Stomach (tissue), 8 donors: ENCODE measurements at regions not wholly inside any gene's neighbourhood (a gene's known extent, or its start where the extent isn't known, plus 50 kb on each side); places are given as distances from the start of the nearest gene placed in this dataset.

Experiments
- DNase-seq, 2 donors: peaks; one replicate each; pipeline versions ENCODE4 v3.0.0 to v3.0.0-alpha.2; 2013 to 2019
- H3K27ac ChIP-seq, 5 donors: fragments of 200-600 bp in 4 of 5; sonication (generic) in 4 of 5; one replicate each; pipeline ENCODE4 v1.5.1; 2013 to 2019; ENCODE audit warnings: mild to moderate bottlenecking in 1 of 5, moderate library complexity in 1 of 5
- H3K27me3 ChIP-seq, 3 donors: fragments of 200-600 bp; sonication (generic); one replicate each; pipeline ENCODE4 v1.5.1; 2017 to 2019; ENCODE audit warnings: mixed run types in 1 of 3
- H3K36me3 ChIP-seq, 4 donors: fragments of 200-600 bp; sonication (generic); 1 replicate in 3 of 4; 2 replicates in 1 of 4; pipeline ENCODE4 v1.5.1; 2016 to 2019
- H3K4me1 ChIP-seq, 4 donors: fragments of 200-600 bp; sonication (generic); one replicate each; pipeline ENCODE4 v1.5.1; 2016 to 2019
- H3K4me3 ChIP-seq, 4 donors: fragments of 200-600 bp; sonication (generic) in 3 of 4; one replicate each; pipeline ENCODE4 v1.5.1; 2016 to 2019; ENCODE audit warnings: mild to moderate bottlenecking in 1 of 4
- H3K9me3 ChIP-seq, 4 donors: fragments of 200-600 bp; sonication (generic); one replicate each; pipeline ENCODE4 v1.5.1; 2016 to 2019
- CTCF ChIP-seq, 7 experiments: fragments of 450-650 bp in 4 of 7; fragments of 200-600 bp in 3 of 7; sonication (generic) in 3 of 7; IDR thresholded peaks; one replicate each; pipeline ENCODE4 v1.5.1; 2016 to 2019; ENCODE audit warnings: antibody characterized with exemption in 7 of 7, control low read depth in 2 of 7, mild to moderate bottlenecking in 1 of 7
- EP300 ChIP-seq: sonication (generic); formaldehyde crosslinking; IDR thresholded peaks from one replicate; pipeline ENCODE4 v1.6.1; 2017; ENCODE audit warnings: antibody characterized with exemption
- POLR2A ChIP-seq, 4 donors: fragments of 450-650 bp; IDR thresholded peaks; one replicate each; pipeline ENCODE4 v1.6.1; 2016; ENCODE audit warnings: antibody characterized with exemption in 4 of 4, control low read depth in 2 of 4, mild to moderate bottlenecking in 1 of 4, moderate library complexity in 1 of 4
- POLR2AphosphoS5 ChIP-seq, 3 donors: sonication (generic); formaldehyde crosslinking; IDR thresholded peaks; one replicate each; pipeline ENCODE4 v1.6.1; 2016; ENCODE audit warnings: antibody characterized with exemption in 3 of 3
- WGBS, 5 donors: extraction: QIAGEN DNeasy Blood & Tissue Kit in 3 of 5; methylation state at CpG; one replicate each; pipeline versions ENCODE4 v1.1.5 to v1.1.7; 2013 to 2018; 5-methylcytosine and 5-hydroxymethylcytosine counted together
- intact Hi-C: fragments of 100-400 bp; cut with DNase I; formaldehyde crosslinking; loops from one replicate; pipeline ENCODE4 v1.15.1; 2023; ENCODE audit warnings: low total_unique reads
- donor health status: healthy with polysubstance abuse.
- donor health status: Bipolar disorder and iron deficiency.
- donor health status: healthy.

GRCh38 chr9:29066141-29066640 is 1492.9 kb upstream of the C9orf72 start:
- intact Hi-C loops, result no loop called here
- WGBS, 5 donors, result 76 to 85% (median 78%) methylated on average over 3 of the region's 3 CpGs
- H3K4me3 ChIP-seq, result no peak overlapping the region

GRCh38 chr9:29068461-29068860 is 1495.2 kb upstream of the C9orf72 start:
- no peaks in the 10 kb centered on the region for H3K27me3 ChIP-seq
- no peak for TF ChIP-seq EP300
- TF ChIP-seq CTCF (IDR thresholded peaks at IDR 0.05), result no peak
- TF ChIP-seq POLR2AphosphoS5 (IDR thresholded peaks at IDR 0.05), result no peak
- WGBS, 5 donors, result 62 to 73% (median 69%) methylated on average over 2 of the region's 2 CpGs
- H3K27ac ChIP-seq, result no peak overlapping the region
- no peak overlapping the region for H3K4me3 ChIP-seq
- intact Hi-C loops, result no loop called here
- no peaks in the 10 kb centered on the region for H3K4me1 ChIP-seq
- no peaks in the 10 kb centered on the region for H3K9me3 ChIP-seq
- no peaks in the 10 kb centered on the region for H3K36me3 ChIP-seq
- DNase-seq, result no peak

More at GRCh38 chr9:29066141-29066640, 1492.9 kb upstream of the C9orf72 start:
- Histone ChIP-seq H3K9me3 (no peaks in the 10 kb centered on the region), H3K4me1 (no peaks in the 10 kb centered on the region), H3K27ac (no peak overlapping the region), H3K27me3 (no peaks in the 10 kb centered on the region), H3K36me3 (no peaks in the 10 kb centered on the region)
- DNase-seq, result no peak
- no peak for TF ChIP-seq EP300
- TF ChIP-seq POLR2A (IDR thresholded peaks at IDR 0.05), result no peak
- TF ChIP-seq CTCF (IDR thresholded peaks at IDR 0.05), result no peak
- no peak for TF ChIP-seq POLR2AphosphoS5 (IDR thresholded peaks at IDR 0.05)

- Histone ChIP-seq H3K27ac (no peak overlapping the region), H3K4me1 (no peaks in the 10 kb centered on the region), H3K27me3 (no peaks in the 10 kb centered on the region), H3K36me3 (no peaks in the 10 kb centered on the region), H3K9me3 (no peaks in the 10 kb centered on the region), H3K4me3 (no peak overlapping the region)
- intact Hi-C loops, result no loop called here
- no peak for DNase-seq
- TF ChIP-seq POLR2AphosphoS5 (IDR thresholded peaks at IDR 0.05), result no peak
- no peak for TF ChIP-seq CTCF (IDR thresholded peaks at IDR 0.05)
- TF ChIP-seq POLR2A (IDR thresholded peaks at IDR 0.05), result no peak
- no peak for TF ChIP-seq EP300
Observed at GRCh38 chr9:29069376-29069775, 1496.1 kb upstream of the C9orf72 start.

- peak in 1 of 2 donors; percentile 8 for DNase-seq
Observed at GRCh38 chr9:29078063-29078666, 1504.9 kb upstream of the C9orf72 start.

More at GRCh38 chr9:29078063-29078666, 1504.9 kb upstream of the C9orf72 start:
- no peak overlapping the region for H3K4me3 ChIP-seq
- no peak overlapping the region for H3K27ac ChIP-seq
- 73 to 95% (median 83%) methylated on average over 3 of the region's 3 CpGs for WGBS, 5 donors
- intact Hi-C loops, result no loop called here
- H3K27me3 ChIP-seq, result no peaks in the 10 kb centered on the region
- H3K9me3 ChIP-seq, result no peaks in the 10 kb centered on the region
- TF ChIP-seq POLR2AphosphoS5 (IDR thresholded peaks at IDR 0.05), result no peak
- no peak for TF ChIP-seq CTCF (IDR thresholded peaks at IDR 0.05)
- TF ChIP-seq POLR2A (IDR thresholded peaks at IDR 0.05), result no peak
- TF ChIP-seq EP300, result no peak
- no peaks in the 10 kb centered on the region for H3K4me1 ChIP-seq
- no peaks in the 10 kb centered on the region for H3K36me3 ChIP-seq
